NCI-H748 treated with DMSO at 0.1 percent for 48 hours (cell line): ENCODE measurements at regions not wholly inside any gene's neighbourhood (a gene's known extent, or its start where the extent isn't known, plus 50 kb on each side); places are given as distances from the start of the nearest gene placed in this dataset.
A peak's percentile ranks its signal among the peaks of the same experiment; 100 is the strongest.
"Not testable (repeated sequence)": the region's sequence is repeated elsewhere in the genome, so short reads cannot be mapped to it uniquely, and the experiment has no call there.

Source experiments
- DNase-seq: peaks from one replicate; lab custom pipeline; 2025; lab: John Stamatoyannopoulos, UW

DNA sequence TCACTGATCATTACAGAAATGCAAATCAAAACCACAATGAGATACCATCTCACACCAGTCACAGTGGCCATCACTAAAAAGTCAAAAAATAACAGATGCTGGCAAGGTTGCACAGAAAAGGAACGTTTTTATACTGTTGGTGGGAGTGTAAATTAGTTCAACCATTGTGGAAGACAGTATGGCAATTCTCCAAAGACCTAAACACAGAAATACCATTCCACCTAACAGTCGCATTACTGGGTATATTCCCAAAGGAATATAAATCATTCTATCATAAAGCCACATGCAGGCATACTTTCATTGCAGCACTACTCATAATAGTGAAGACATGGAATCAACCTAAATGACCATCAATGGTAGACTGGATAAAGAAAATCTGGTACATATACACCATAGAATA, 83.2 kb upstream of the ARID5B start:
- not testable (repeated sequence) for DNase-seq

DNA sequence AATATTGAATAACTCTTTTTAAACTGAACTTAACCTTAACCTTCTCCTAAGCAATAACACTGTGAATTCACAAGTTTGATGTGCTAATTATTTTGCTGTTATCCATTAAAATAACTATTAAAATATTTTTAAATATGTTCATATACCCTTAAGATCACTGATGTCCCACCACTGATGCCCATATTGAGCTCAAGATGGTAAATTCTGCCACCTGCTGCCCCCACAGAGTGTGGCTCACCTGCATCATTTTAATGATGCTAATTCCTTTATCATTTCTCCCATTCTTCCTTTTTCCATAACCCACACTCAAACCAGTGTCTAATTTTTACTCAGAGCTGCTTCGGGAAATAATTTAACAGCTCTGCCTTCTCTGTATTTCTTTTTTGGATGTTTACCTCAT, 82.3 kb upstream of the ARID5B start:
- DNase-seq, result no peak

DNA sequence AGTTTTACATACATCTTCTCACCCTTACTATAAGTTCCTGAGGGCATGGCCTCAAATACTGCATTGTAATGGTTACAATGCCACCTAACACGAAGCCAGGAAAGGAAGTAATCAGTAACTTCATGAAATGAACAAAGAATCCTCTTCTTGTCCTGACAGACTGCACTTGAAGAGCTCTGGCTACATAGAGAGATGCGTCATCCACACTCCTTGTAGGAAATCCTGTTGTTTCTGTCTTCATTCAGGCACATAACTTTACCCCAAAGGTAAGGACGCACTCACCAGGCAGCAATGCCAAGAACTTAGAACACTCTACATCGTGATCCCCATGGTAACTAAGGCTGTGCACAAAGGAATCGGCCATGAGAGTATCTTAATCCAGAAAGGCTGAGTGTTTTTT, 80.3 kb upstream of the ARID5B start:
- no peak for DNase-seq

DNA sequence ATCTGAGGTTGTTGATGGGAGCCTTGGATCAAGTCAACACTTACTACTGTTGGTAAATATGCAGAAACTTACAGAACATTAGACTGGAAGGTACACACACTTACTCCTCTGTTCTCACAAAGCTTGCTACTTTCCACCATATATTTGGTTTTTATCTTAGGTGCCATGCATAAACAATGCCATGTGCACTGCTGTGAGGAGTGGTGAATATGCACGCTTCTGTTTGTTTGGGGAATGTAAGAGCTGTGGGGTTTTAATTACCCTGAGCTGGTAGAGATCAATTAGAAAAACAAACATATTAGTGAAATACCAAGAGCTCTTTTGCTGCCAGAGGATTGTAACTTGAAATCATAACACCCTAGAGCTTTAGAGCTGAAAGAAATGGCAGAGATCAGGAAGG, 79.8 kb upstream of the ARID5B start:
- DNase-seq, result no peak

DNA sequence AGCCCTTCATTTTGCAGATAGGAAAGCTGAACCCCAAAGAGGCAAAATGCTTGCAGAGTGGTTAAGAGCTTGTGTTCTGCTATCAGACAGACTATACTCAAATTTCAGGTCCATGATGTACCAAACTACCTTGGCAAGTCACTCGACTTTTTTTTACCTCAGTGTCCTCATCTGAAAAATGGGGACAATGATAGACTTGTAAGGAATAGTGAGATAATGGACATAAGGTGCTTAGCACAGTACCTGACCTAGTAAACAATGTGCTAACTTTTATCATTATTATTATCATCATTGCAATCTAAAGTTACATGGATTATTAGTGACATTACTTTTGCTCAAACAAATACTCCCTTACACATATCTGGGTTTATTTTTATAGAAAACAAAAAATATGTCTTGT, 79.4 kb upstream of the ARID5B start:
- DNase-seq, result no peak

DNA sequence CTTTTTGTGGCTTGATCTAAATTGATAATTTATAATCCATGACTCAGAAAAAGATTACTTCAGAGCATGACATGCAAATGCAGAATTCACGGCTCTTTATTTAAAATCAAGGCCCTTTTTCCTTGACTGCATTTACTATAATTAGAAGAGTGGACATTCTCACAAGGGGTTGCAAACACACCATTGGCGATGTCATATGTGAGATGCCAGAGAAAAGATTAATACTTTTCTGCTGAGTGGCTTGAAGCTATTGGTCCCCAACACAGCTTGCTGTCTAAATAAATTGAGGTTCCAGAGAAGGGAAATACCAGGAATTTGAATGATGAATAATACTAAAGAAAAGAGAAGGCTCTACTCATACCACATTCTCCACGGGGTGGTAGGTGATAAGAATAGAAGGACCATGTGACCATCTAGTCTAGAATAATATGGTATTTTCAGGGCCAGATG, 78.7 kb upstream of the ARID5B start:
- DNase-seq, result no peak

DNA sequence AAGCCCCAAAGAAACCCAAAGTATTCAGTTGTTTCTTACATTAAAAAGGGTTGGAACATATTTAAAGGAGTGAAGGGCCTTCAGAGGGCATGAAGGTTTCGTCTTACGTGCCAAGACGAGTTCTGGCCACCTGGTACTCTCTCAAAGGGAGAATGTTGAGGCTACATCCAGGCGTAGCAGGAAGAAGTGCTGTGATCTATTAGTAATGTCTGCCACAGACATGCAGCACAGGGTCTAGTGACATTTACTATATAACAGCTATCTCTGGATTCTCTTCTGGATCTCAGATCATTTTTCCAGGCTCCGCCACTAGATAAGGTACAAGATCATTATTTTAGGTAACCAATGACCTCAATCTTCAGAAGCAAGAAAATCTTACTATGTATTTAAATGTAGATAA, 76.5 kb upstream of the ARID5B start:
- no peak for DNase-seq

DNA sequence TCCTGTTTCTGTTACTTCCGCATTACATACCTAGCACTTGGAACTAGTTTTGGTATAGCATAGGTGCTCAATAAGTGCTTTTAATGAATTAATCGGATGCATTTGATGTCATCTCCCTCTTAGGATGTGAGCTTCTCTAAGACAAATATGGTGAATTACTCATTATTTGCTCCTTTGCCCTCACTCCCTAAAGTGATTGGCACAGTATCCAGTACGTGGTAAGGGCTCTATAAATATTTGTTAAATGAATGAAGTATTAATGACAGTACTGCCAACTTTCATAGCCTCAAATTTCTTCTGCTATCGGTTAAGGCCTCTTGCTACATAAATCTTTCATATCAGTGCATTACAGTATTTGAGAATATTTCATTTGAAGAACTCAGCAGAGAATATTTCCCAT, 75.9 kb upstream of the ARID5B start:
- no peak for DNase-seq

DNA sequence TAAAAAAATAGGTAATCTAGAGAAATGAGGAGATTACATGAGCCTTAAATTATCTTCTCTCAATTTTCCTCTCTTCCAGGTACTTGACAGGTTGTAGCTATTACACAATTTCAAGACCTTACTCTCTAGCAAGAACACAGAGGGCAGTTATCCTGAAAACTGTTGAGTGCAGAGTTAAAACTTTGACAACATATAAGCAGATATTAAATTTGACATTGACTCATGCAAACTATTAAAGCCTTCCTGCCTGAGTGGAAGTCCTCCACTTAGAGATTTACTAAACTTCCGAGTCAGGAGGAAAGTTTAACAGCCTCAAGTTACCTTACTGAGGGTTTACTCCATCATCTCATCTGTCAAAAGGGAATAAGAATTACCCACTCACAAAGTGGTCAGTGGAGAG, 73.5 kb upstream of the ARID5B start:
- DNase-seq, result no peak

DNA sequence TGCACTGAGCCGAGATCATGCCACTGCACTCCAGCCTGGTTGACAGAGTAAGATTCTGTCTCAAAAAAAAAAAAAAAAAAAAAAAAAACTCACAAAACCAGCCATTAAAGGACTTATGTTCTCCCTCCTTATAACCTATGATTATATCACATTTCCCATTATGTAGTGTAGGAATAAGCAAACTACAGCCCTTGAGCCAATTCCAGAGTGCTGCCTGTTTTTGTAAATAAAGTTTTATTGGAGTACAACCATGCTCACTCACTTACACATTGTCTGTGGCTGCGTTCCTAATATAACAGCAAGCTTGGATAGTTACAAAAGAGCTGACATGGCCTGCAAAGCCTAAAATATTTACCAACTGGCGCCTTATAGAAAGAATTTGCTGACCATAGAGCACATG, 72.7 kb upstream of the ARID5B start:
- DNase-seq, result no peak

DNA sequence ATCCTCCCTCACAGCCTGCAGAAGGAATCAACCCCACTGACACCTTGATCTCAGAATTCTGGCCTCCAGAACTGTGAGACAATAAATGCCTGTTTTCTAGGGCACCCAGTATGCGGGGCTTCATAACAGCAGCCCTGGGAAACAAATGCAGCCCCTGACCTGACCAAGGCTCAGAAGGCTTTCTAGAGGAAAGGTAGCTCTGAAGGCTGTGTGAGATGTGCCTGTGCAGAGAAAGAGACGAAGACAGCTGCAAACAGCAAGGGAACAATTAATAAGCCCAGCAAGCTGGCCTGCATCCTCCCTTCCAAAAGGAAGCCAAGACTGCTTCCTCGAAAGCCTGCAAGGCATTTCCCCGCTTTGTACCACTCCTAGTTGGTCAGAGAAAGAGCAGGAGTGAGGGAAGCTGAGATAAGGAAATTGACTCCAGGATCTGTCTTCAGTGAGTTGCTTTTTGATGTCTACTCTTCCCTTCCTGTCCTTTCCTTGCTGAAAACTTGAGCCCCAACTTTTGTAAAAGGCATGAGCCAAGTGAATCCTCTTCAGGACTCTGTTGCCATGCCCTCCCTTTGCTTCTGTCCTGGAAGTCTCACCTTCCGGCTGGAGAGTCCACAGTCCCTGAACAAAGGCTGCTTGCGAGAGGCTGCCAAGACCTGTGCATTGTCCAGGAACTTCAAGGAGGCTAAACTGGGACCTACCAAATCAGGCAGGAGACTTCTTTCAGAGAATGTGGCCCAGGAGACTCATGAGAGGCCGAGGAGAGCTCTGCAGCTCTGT, 71.2 kb upstream of the ARID5B start:
- DNase-seq, result no peak

DNA sequence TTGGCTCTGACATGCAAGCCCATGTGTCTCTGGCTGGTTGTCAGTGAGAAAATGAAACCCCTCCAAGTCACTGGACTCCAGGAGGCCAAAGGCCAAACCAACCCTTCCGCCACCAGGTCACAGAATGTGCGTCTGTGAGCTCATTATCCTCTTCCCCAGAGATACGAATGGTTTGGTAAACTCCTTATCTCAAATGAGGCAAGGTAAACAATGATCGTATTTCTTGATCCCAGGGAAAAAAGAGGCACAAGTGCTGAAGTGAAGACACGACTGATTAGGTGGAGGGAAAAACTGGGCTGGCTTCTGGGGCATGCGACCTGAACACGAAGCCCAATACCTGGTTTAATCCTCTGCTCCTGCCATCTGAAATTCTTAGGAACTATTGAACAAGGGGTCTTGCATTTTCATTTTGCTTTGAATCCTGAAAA, 70.6 kb upstream of the ARID5B start:
- no peak for DNase-seq

DNA sequence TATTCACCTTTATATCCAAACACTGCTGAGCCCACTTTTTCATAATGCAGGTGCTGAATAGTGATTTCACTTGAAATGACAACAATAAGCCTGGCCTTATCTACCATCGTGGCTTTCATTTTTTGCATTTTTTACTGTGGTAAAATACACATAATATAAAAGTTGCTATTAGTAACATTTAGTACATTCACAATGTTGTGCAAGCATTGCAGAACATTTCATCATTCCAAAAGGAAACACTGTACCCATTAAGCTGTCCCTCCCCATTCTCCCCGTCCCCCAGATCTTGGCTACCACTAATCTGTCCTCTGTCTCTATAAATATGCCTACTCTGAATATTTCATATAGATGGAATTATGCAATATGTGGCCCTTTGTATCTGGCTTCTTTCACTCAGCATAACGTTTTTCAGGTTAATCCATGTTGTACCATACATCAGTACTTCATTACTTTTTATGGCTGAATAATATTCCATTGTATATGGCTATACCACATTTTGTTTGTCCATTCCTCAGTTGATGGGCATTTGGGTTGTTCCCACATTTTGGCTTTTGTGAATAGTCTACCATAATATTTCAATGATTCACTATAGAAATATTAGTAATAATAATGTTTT, 68.5 kb upstream of the ARID5B start:
- no peak for DNase-seq

DNA sequence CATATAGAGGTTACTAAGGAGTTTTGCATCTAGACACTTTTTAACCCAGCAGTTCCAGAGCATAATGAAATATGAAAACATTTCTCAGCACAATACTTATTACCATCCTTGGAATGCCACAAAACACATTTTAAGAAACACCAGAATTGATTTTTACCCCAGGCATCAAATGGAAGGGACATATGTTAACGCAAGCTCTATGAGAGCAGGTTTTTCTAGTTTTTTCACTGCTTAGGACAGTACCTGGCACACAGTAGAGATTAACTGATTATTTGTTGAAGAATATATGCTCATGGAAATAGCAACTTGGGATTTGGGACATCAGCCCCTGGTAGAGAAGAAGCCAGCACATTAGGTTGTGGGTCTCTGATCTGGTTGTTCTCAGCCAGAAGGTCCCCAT, 67.0 kb upstream of the ARID5B start:
- DNase-seq, result no peak

DNA sequence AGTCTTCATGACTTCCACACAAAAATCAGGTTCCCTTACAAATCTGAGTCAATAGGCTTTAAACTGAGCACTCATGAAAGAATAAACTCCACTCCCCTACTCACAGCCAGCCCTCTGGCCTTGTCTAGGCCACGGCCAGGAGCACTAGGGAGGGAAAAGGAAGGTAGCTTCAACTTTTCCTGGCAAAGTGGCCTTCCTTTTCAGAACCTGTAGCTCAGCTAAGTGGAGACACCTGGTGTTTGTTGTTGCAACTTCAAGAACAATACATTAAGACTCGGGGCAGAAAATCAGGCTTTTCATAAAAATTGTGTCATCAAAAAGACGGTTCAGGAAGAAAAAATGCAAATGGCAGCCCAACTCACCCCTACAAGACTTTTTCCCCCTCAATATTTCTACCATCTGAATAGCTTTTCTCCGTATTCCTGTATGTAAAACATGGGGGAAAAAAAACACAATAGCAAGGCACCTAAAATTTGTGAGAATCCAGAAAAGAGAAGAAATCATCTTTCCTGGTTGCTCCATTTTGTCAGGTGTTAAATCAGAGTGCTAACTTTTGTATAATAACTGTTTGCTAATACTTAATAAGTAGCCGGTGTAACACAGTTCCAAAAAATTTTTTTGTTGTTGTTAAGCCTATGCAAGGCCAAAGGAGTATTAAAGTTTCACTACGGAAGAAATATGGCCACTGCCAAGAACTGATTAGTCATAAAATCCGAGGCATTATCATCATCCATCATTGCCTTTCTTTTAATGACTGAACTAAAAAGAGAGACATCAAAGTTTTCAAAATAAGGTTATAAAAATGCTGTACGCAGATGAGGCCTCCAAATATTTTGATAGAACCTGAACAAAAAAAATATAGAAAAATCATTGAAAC, 66.2 kb upstream of the ARID5B start:
- peak; percentile 2 for DNase-seq

DNA sequence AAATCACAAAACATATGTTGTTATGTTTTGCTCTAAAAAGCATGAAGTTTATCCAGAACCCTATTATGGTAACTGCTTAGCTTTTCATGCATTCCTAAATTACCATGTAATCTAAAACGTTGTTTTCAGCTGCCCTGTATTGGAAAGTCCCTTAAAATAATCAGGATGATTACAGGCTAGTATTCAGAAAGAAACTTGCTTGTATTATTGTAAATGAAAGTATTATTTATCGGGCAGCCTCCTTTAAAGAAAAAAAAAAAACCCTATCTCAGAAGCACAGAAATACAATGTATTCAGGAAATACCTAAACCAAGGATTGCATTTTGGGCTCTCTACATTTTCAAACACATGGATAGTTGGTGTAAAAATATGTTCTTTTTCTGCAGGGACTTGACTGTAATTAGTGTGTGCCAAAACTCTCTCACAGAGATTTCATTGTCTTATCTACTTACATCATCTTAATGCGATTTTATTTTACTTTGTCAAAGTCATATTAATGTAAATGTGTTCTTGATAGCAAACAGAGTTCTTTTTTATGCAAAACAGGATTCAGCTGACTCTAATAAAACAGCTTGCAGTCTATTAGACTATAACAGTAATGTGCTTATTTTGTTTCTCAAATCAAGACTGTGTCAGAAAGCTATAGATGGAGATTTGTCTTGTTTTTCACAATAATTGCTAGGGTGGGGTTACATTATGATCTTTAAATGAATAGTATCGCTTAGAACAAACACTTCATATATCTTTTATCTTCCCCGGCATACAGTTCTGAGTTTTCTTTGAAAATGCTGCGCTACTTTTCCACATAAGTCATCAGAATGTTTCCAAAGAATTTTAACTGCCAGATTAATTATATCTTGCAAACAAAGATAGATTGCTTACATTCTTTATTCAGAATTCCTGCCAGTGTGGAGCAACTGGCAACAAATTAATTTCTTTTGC, 65.3 kb upstream of the ARID5B start:
- peak; percentile 47 for DNase-seq

DNA sequence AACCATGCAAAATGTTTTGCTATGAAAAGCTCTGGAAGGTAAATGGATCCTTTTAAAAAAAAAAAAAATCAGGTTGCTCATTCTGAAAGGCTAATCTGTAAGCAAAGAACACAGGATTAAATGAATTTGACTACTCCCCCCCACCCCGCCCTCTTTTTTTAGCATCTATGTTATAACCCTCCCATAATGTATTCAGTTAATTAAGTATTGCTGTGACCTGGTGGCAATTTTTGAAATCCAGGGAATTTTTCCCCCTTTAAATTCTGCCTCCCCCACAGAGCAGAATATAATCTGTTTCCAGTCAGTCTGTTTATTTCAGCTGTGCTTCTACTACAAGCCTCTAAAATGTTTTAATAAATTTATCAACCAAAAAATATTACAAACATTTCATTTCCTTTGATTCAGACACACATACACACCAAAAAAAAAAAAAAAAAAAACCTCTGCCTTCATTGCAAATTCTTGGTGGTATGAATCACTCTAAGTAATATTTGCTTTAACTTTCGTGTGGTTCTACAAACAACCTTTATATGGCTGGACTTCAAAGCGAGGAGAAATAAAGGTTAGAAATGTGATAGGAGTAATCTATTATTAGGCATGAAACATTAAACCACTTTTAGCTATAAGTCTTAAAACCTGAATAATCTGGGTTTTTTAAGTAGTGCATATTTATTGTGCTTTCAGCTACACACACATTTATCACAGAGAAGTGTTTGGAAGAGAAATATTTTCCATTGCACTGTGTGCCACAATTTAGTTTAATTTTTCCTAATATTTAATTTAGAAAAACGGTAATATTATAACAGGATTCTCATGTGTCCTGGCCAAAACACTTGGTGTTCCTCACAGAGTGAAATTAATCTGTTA, 64.4 kb upstream of the ARID5B start:
- peak; percentile 39 for DNase-seq

DNA sequence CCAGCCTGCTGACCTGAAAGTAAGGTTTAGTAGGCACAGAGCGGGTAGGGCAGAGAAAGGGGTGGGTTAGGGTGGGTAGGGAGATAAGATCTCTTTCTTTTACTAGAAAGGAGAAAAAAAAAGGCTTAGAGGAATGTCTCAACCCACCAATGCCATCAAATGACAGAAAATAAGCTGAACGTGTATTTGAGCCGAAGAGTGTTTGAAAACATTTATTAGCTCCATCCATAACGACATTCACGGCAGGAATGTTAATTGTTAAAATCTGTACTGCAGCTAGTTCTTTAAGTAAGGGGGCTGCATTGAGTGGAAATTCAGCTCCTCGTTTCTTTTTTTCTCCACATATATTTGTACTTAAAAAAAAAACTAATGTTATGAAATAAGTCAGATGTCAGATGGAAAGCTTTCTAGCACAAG, 63.7 kb upstream of the ARID5B start:
- no peak for DNase-seq

DNA sequence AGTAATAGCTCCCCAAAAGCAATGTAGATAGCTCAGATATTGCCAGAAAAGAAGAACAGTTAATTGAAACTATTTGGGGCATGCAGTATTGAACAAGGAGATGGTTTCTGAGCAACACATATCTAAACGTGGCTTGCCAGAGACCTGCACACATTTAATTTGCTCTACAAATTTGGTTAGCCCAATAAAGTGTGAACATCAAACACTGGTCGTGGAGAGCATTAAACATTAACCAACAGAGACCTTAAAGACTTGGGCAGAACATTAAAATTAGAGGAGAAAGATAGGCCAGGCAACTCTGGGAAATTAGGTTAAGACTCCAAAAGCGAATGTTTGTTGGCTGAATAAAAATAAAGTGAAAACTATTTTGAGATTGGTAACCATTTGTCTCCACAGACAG, 61.6 kb upstream of the ARID5B start:
- no peak for DNase-seq

DNA sequence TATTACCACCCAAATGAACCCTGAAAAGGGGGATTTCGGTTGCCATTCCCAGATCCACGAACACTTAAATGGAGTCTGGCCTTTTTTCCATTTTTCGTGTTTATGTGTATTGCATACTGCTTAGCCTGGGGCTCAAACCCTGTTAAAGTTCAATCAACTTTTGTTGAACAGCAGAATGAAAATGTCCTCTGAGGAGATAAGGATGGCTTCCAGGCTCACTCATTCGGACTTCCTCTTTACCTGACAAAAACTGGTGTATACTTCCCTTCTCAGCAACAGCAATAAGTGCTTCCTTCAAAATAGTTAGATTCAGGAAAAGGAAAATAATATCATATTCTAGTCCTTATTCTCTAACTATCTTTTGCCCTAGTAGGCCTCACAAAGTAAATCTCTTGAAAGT, 61.1 kb upstream of the ARID5B start:
- DNase-seq, result no peak
